NOMO-1 treated with dmso at 0.1 percent for 144 hours (cell line): ENCODE measurements at regions not wholly inside any gene's neighbourhood (a gene's known extent, or its start where the extent isn't known, plus 50 kb on each side); places are given as distances from the start of the nearest gene placed in this dataset.
"Not testable (repeated sequence)": the region's sequence is repeated elsewhere in the genome, so short reads cannot be mapped to it uniquely, and the experiment has no call there.

Experiments
- DNase-seq: peaks from one replicate; lab custom pipeline; 2025; ENCODE audit not compliant: unreplicated experiment; lab: John Stamatoyannopoulos, UW

GRCh38 chr9:97773091-97773490, 76.0 kb upstream of the XPA start:
- DNase-seq = no peak

GRCh38 chr9:97773723-97774122, 76.6 kb upstream of the XPA start:
- no peak for DNase-seq

GRCh38 chr9:97774673-97775072, 77.5 kb upstream of the XPA start:
- no peak for DNase-seq

- DNase-seq = not testable (repeated sequence)
Measured at GRCh38 chr9:97778740-97779139, 74.3 kb upstream of the FOXE1 start.

- DNase-seq = no peak
Measured at GRCh38 chr9:97779608-97780007, 73.4 kb upstream of the FOXE1 start.

GRCh38 chr9:97781902-97782301, 71.1 kb upstream of the FOXE1 start:
- DNase-seq = no peak

GRCh38 chr9:97786341-97786740, 66.7 kb upstream of the FOXE1 start:
- DNase-seq = no peak

- DNase-seq = no peak
Measured at GRCh38 chr9:97787551-97787950, 65.5 kb upstream of the FOXE1 start.

- DNase-seq = no peak
Measured at GRCh38 chr9:97788763-97789663, 64.0 kb upstream of the FOXE1 start.

- DNase-seq = no peak
Measured at GRCh38 chr9:97790542-97790941, 62.5 kb upstream of the FOXE1 start.

- DNase-seq = no peak
Measured at GRCh38 chr9:97791542-97791941, 61.5 kb upstream of the FOXE1 start.

GRCh38 chr9:97793067-97793466, 60.0 kb upstream of the FOXE1 start:
- DNase-seq = no peak

- no peak for DNase-seq
Measured at GRCh38 chr9:97794666-97795065, 58.4 kb upstream of the FOXE1 start.

- DNase-seq = not testable (repeated sequence)
Measured at GRCh38 chr9:97796176-97796575, 56.9 kb upstream of the FOXE1 start.

- no peak for DNase-seq
Measured at GRCh38 chr9:97801180-97801579, 51.8 kb upstream of the FOXE1 start.

- no peak for DNase-seq
Measured at GRCh38 chr9:97802276-97802675, 50.8 kb upstream of the FOXE1 start.

- peak; percentile 20 for DNase-seq
Measured at GRCh38 chr9:97803167-97804058, 49.6 kb upstream of the FOXE1 start.
